SK-N-SH treated with all-trans-retinoic acid at 6 μM for 48 hours (cell line): ENCODE measurements at regions not wholly inside any gene's neighbourhood (a gene's known extent, or its start where the extent isn't known, plus 50 kb on each side); places are given as distances from the start of the nearest gene placed in this dataset.

Source experiments
- ARNTL ChIP-seq: fragments of 450-650 bp; formaldehyde crosslinking; IDR thresholded peaks from 2 replicates; pipeline ENCODE4 v1.5.0; 2020; ENCODE audit warnings: low read depth, mild to moderate bottlenecking, moderate library complexity, borderline replicate concordance
- BACH2 ChIP-seq: fragments of 250-450 bp; sonication (Bioruptor Pico); IDR thresholded peaks from 2 replicates; pipeline ENCODE4 v1.9.0; 2021; ENCODE audit warnings: mild to moderate bottlenecking, borderline replicate concordance
- CSDC2 ChIP-seq: fragments of 250-450 bp; sonication (Bioruptor Pico); IDR thresholded peaks from 2 replicates; pipeline ENCODE4 v1.5.0; 2020; ENCODE audit warnings: mild to moderate bottlenecking, moderate library complexity
- ISL1 ChIP-seq: fragments of 250-450 bp; sonication (Bioruptor Pico); IDR thresholded peaks from 2 replicates; pipeline ENCODE4 v2.1.2; 2022; ENCODE audit warnings: mild to moderate bottlenecking, moderate library complexity
- RARB ChIP-seq: fragments of 250-450 bp; sonication (Bioruptor Pico); IDR thresholded peaks from 2 replicates; pipeline ENCODE4 v1.8.0; 2021; ENCODE audit warnings: mild to moderate bottlenecking, moderate library complexity
- TCF4 ChIP-seq: fragments of 250-450 bp; sonication (Bioruptor Pico); IDR thresholded peaks from 2 replicates; pipeline ENCODE4 v1.8.0; 2021; ENCODE audit warnings: mild to moderate bottlenecking, moderate library complexity, borderline replicate concordance
- ZNF70 ChIP-seq: fragments of 450-650 bp; formaldehyde crosslinking; IDR thresholded peaks from 2 replicates; pipeline ENCODE4 v1.5.0; 2020; ENCODE audit warnings: mild to moderate bottlenecking, moderate library complexity
- TF ChIP-seq, protein P1 (sequence below): fragments of 250-450 bp; sonication (Bioruptor Pico); IDR thresholded peaks from 2 replicates; pipeline ENCODE4 v1.5.1; 2020; ENCODE audit warnings: low read depth, mild to moderate bottlenecking, moderate library complexity

DNA sequence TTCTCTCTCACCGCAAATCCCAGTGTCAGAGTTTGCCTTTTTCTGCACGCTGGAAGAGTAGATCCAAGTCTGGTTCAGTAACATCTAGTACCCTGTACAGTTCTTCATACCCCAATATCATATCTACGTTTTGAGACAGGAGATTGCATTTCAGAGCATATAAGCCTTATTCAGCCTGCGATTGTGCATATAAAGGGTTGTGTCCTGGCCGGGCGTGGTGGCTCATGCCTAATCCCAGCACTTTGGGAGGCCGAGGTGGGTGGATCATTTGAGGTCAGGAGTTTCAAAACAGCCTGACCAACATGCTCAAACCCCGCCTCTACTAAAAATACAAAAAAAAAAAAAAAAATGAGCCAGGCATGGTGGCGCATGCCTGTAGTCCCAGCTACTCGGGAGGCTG is 104.9 kb downstream of the MTNR1B start:
- TF ChIP-seq ARNTL (CRISPR knock-in tag) (no peak), ZNF70 (no peak), RARB (CRISPR knock-in tag) (no peak), TCF4 (CRISPR knock-in tag) (no peak), CSDC2 (CRISPR knock-in tag) (no peak), ISL1 (CRISPR knock-in tag) (no peak), BACH2 (CRISPR knock-in tag) (no peak)
- TF ChIP-seq, protein P1, sequence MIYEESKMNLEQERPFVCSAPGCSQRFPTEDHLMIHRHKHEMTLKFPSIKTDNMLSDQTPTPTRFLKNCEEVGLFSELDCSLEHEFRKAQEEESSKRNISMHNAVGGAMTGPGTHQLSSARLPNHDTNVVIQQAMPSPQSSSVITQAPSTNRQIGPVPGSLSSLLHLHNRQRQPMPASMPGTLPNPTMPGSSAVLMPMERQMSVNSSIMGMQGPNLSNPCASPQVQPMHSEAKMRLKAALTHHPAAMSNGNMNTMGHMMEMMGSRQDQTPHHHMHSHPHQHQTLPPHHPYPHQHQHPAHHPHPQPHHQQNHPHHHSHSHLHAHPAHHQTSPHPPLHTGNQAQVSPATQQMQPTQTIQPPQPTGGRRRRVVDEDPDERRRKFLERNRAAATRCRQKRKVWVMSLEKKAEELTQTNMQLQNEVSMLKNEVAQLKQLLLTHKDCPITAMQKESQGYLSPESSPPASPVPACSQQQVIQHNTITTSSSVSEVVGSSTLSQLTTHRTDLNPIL (CRISPR knock-in tag), result no peak
